Astrocyte (in vitro differentiated cells and primary cell): ENCODE measurements at regions not wholly inside any gene's neighbourhood (a gene's known extent, or its start where the extent isn't known, plus 50 kb on each side); places are given as distances from the start of the nearest gene placed in this dataset.

Experiments
- EZH2 ChIP-seq: IDR thresholded peaks from 2 replicates; pipeline ENCODE4 v1.6.1; 2012; ENCODE audit warnings: mild to moderate bottlenecking, low read length, inconsistent platforms; ENCODE audit not compliant: insufficient read depth
- TF ChIP-seq, protein P1 (sequence below): IDR thresholded peaks from 2 replicates; pipeline ENCODE4 v1.5.1; 2011; ENCODE audit warnings: low read depth, mild to moderate bottlenecking, inconsistent platforms, low read length, moderate library complexity; ENCODE audit not compliant: insufficient read depth

DNA sequence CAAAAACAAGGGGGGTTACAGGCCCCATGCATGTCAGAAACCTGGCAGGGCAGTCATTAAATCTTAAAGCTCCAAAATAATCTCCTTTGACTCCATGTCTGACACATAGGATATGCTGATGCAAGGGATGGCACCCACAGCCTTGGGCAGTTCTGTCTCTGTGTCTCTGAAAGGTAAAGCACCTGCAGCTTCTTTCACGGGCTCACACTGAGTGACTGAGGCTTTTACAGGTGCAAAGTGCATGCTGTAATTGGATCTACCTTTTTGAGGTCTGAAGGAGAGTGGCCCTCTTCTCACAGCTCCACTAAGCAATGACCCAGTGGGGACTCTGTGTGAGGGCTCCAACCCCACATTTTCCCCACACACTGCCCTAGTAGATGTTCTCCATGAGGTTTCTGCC lies 1309.0 kb upstream of the B3GALT2 start:
- TF ChIP-seq, protein P1, sequence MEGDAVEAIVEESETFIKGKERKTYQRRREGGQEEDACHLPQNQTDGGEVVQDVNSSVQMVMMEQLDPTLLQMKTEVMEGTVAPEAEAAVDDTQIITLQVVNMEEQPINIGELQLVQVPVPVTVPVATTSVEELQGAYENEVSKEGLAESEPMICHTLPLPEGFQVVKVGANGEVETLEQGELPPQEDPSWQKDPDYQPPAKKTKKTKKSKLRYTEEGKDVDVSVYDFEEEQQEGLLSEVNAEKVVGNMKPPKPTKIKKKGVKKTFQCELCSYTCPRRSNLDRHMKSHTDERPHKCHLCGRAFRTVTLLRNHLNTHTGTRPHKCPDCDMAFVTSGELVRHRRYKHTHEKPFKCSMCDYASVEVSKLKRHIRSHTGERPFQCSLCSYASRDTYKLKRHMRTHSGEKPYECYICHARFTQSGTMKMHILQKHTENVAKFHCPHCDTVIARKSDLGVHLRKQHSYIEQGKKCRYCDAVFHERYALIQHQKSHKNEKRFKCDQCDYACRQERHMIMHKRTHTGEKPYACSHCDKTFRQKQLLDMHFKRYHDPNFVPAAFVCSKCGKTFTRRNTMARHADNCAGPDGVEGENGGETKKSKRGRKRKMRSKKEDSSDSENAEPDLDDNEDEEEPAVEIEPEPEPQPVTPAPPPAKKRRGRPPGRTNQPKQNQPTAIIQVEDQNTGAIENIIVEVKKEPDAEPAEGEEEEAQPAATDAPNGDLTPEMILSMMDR: no peak
- no peak for TF ChIP-seq EZH2
